ENCODE measurements at regions not wholly inside any gene's neighbourhood (a gene's known extent, or its start where the extent isn't known, plus 50 kb on each side); places are given as distances from the start of the nearest gene placed in this dataset.

- TF ChIP-seq ELK1 (IDR thresholded peaks at IDR 0.05; ENCODE audit: borderline replicate concordance, low read depth, low read length) (no peak), NFE2L2 (IDR thresholded peaks at IDR 0.05; ENCODE audit: low read depth, low read length) (no peak), MAZ (IDR thresholded peaks at IDR 0.05; ENCODE audit: borderline replicate concordance, low read depth, low read length) (no peak)
These were observed 195.0 kb downstream of the RGS3 start (continued) for GRCh38 chr9:113658545-113658895.

GRCh38 chr9:113659039-113659438 lies 195.5 kb downstream of the RGS3 start:
- H2BK20ac ChIP-seq (ENCODE audit: low read depth, low read length), result no peak overlapping the region
- dilution Hi-C loops (cut with HindIII; ENCODE audit: low sequenced_read_pairs, unreplicated experiment) (no loop called here), in situ Hi-C loops (cut with MboI; ENCODE audit: low sequenced_read_pairs) (loop anchor here (5.0 to 10.0 kb wide), 3 partner anchors 67 to 354 kb away; partner anchors contain the start of gene RNF183), intact Hi-C loops (cut with micrococcal nuclease) (loop anchor here (2.0 to 10.0 kb wide), 4 partner anchors 212 to 742 kb away; partner anchors contain the start of genes CDC26 and PRPF4)
- H2BK120ac ChIP-seq (ENCODE audit: low read depth, low read length), result peak overlapping the region; percentile 18; the same call in 1 of the 2 replicates
- H3K9ac ChIP-seq (ENCODE audit: low read depth, low read length), result no peak overlapping the region
- no CpG with 5 or more reads among the region's 3 CpGs for WGBS, 2 experiments (ENCODE audit: extremely low coverage in 2 of 2, insufficient read length in 1 of 2)
- TF ChIP-seq USF2 (IDR thresholded peaks at IDR 0.05; ENCODE audit: low read depth, low read length) (no peak), NFE2L2 (IDR thresholded peaks at IDR 0.05; ENCODE audit: low read depth, low read length) (peak; percentile 76), MAFK (IDR thresholded peaks at IDR 0.05; ENCODE audit: low read depth, low read length) (no peak), SMC3 (IDR thresholded peaks at IDR 0.05; ENCODE audit: low read depth, low read length) (no peak)
- TF ChIP-seq, protein P1, sequence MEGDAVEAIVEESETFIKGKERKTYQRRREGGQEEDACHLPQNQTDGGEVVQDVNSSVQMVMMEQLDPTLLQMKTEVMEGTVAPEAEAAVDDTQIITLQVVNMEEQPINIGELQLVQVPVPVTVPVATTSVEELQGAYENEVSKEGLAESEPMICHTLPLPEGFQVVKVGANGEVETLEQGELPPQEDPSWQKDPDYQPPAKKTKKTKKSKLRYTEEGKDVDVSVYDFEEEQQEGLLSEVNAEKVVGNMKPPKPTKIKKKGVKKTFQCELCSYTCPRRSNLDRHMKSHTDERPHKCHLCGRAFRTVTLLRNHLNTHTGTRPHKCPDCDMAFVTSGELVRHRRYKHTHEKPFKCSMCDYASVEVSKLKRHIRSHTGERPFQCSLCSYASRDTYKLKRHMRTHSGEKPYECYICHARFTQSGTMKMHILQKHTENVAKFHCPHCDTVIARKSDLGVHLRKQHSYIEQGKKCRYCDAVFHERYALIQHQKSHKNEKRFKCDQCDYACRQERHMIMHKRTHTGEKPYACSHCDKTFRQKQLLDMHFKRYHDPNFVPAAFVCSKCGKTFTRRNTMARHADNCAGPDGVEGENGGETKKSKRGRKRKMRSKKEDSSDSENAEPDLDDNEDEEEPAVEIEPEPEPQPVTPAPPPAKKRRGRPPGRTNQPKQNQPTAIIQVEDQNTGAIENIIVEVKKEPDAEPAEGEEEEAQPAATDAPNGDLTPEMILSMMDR (conservative IDR thresholded peaks at IDR 0.05; ENCODE audit: low read depth, low read length), result no peak
- no peak overlapping the region for H3K23ac ChIP-seq (ENCODE audit: low read depth, low read length)
- H4K5ac ChIP-seq (ENCODE audit: low read depth, low read length), result no peak overlapping the region
- CTCF ChIA-PET, result interaction anchor here (1.7 to 6.0 kb wide), 3 partner anchors 17 to 77 kb away, joined by 4 to 132 read pairs (median 6); no protein-coding TSS in a partner anchor
- H2BK15ac ChIP-seq (ENCODE audit: low read depth, low read length), result no peak overlapping the region
- no peaks in the 10 kb centered on the region for H3K36me3 ChIP-seq (ENCODE audit: control insufficient read depth, insufficient read depth, low read length)
- peak overlapping the region; percentile 91 for H2AFZ ChIP-seq (replicated peaks; ENCODE audit: low read length, poor library complexity)
- peaks cover 3% of the 10 kb centered on the region; the same call in 1 of the 2 replicates for H3K27me3 ChIP-seq (ENCODE audit: control insufficient read depth, insufficient read depth, low read length)
- peak overlapping the region; percentile 43 for H3K14ac ChIP-seq (replicated peaks; ENCODE audit: low read depth, low read length)
- H3K4me1 ChIP-seq (ENCODE audit: control insufficient read depth, insufficient read depth, low read length), result peaks cover 5% of the 10 kb centered on the region
- no peak overlapping the region for H3K4me2 ChIP-seq (ENCODE audit: low read depth, low read length)
- peak overlapping the region; percentile 39 for H2AK9ac ChIP-seq (replicated peaks; ENCODE audit: low read depth, low read length, poor library complexity)
- no peak overlapping the region for H3K18ac ChIP-seq (ENCODE audit: low read depth, low read length)
- no peak overlapping the region for H2BK5ac ChIP-seq (ENCODE audit: low read depth, low read length, poor library complexity, severe bottlenecking)
- no peak overlapping the region for H4K91ac ChIP-seq (ENCODE audit: insufficient read depth, low read depth, low read length)
- H4K20me1 ChIP-seq (ENCODE audit: insufficient read depth, low read length), result no peaks in the 10 kb centered on the region
- ATAC-seq (ENCODE audit: low read depth), result no peak
- H2AK5ac ChIP-seq (ENCODE audit: low read depth, low read length), result no peak overlapping the region
- no peaks in the 10 kb centered on the region for H3K9me3 ChIP-seq (ENCODE audit: control insufficient read depth, insufficient read depth, low read length)
- H3K56ac ChIP-seq (ENCODE audit: extremely low read depth, insufficient read depth, low read length), result no peak overlapping the region
- no peak overlapping the region for H3K27ac ChIP-seq (ENCODE audit: insufficient read depth, low read length)
- POLR2A ChIA-PET (ENCODE audit: unreplicated experiment), result no interaction called here
- H3K4ac ChIP-seq (ENCODE audit: low read depth, low read length), result no peak overlapping the region; the same call in 1 of the 2 replicates
- H4K8ac ChIP-seq (ENCODE audit: low read depth in 2 of 2, low read length in 2 of 2), result 0 out of 4 replicates have a peak overlapping the region, but pooled peaks of 1 of the 2 experiments have one; percentile 36
- DNase-seq, result no peak
- H3K79me1 ChIP-seq (ENCODE audit: low read depth in 1 of 2, low read length in 2 of 2), result no peaks in the 10 kb centered on the region
- no TSS peak for BruUV-seq (replicated peaks)
- H3K9me1 ChIP-seq (ENCODE audit: insufficient read depth, low read length), result peaks cover 4% of the 10 kb centered on the region; the same call in 1 of the 2 replicates
- no peak overlapping the region for H3K4me3 ChIP-seq (ENCODE audit: insufficient read depth, low read depth, low read length)

All from IMR-90 (cell line).